Glomerular endothelial cell (primary cell): ENCODE measurements at regions not wholly inside any gene's neighbourhood (a gene's known extent, or its start where the extent isn't known, plus 50 kb on each side); places are given as distances from the start of the nearest gene placed in this dataset.
"Not testable (repeated sequence)": the region's sequence is repeated elsewhere in the genome, so short reads cannot be mapped to it uniquely, and the experiment has no call there.

ENCODE experiments used
- DNase-seq: peaks from one replicate; pipeline ENCODE4 v3.0.0-alpha.2; 2011; ENCODE audit warnings: low read depth, low spot score; ENCODE audit errors: extremely low read depth

GRCh38 chr14:30471980-30472379 is 87.0 kb upstream of the G2E3 start:
- no peak for DNase-seq

- DNase-seq: not testable (repeated sequence)
Measured at GRCh38 chr14:30473846-30474696, 84.9 kb upstream of the G2E3 start.

GRCh38 chr14:30482276-30482675 is 76.7 kb upstream of the G2E3 start:
- DNase-seq: no peak

GRCh38 chr14:30484201-30484600 is 74.8 kb upstream of the G2E3 start:
- DNase-seq: no peak

- no peak for DNase-seq
Measured at GRCh38 chr14:30484976-30485375, 74.0 kb upstream of the G2E3 start.

GRCh38 chr14:30496852-30497251 is 62.1 kb upstream of the G2E3 start:
- DNase-seq: no peak

- no peak for DNase-seq
Measured at GRCh38 chr14:30499358-30499757, 59.6 kb upstream of the G2E3 start.

- no peak for DNase-seq
Measured at GRCh38 chr14:30500222-30500621, 58.7 kb upstream of the G2E3 start.

GRCh38 chr14:30507209-30507608 is 51.7 kb upstream of the G2E3 start:
- no peak for DNase-seq
